Astrocyte (in vitro differentiated cells and primary cell): ENCODE measurements at regions not wholly inside any gene's neighbourhood (a gene's known extent, or its start where the extent isn't known, plus 50 kb on each side); places are given as distances from the start of the nearest gene placed in this dataset.

Experiments used
- CTCF ChIP-seq: IDR thresholded peaks from 2 replicates; pipeline ENCODE4 v1.5.1; 2011; ENCODE audit warnings: low read depth, mild to moderate bottlenecking, inconsistent platforms, low read length, moderate library complexity; ENCODE audit not compliant: insufficient read depth
- EZH2 ChIP-seq: IDR thresholded peaks from 2 replicates; pipeline ENCODE4 v1.6.1; 2012; ENCODE audit warnings: mild to moderate bottlenecking, low read length, inconsistent platforms; ENCODE audit not compliant: insufficient read depth

- TF ChIP-seq CTCF, result no peak
- TF ChIP-seq EZH2, result no peak
Measured at GRCh38 chr10:128545216-128545615, 419.0 kb upstream of the MKI67 start.
